Thyroid gland (tissue), 4 donors: ENCODE measurements at regions not wholly inside any gene's neighbourhood (a gene's known extent, or its start where the extent isn't known, plus 50 kb on each side); places are given as distances from the start of the nearest gene placed in this dataset.
"Not testable (repeated sequence)": the region's sequence is repeated elsewhere in the genome, so short reads cannot be mapped to it uniquely, and the experiment has no call there.

Experiments
- CTCF ChIP-seq, 6 experiments: fragments of 200-600 bp in 3 of 6; fragments of 450-650 bp in 3 of 6; sonication (generic) in 3 of 6; IDR thresholded peaks; one replicate each; pipeline ENCODE4 v1.5.1; 2016 to 2019; ENCODE audit warnings: antibody characterized with exemption in 6 of 6, mild to moderate bottlenecking in 2 of 6, inconsistent platforms in 1 of 6, moderate library complexity in 1 of 6
- POLR2A ChIP-seq, 2 donors: fragments of 450-650 bp; IDR thresholded peaks; one replicate each; pipeline ENCODE4 v1.6.1; 2017; ENCODE audit warnings: antibody characterized with exemption in 2 of 2, mild to moderate bottlenecking in 2 of 2, moderate library complexity in 1 of 2

GRCh38 chr9:65384759-65385654, 100.0 kb upstream of the FOXD4L5 start:
- TF ChIP-seq CTCF, POLR2A (IDR thresholded peaks at IDR 0.05): not testable (repeated sequence)
